SW 1271 (cell line): ENCODE measurements at regions not wholly inside any gene's neighbourhood (a gene's known extent, or its start where the extent isn't known, plus 50 kb on each side); places are given as distances from the start of the nearest gene placed in this dataset.
A peak's percentile ranks its signal among the peaks of the same experiment; 100 is the strongest.
"Not testable (repeated sequence)": the region's sequence is repeated elsewhere in the genome, so short reads cannot be mapped to it uniquely, and the experiment has no call there.

Source experiments
- DNase-seq, 2 experiments: peaks; one replicate each; lab custom pipeline; 2025; lab: John Stamatoyannopoulos, UW

GRCh38 chr5:115469904-115470516 is 74.6 kb downstream of the FEM1C start:
- DNase-seq = no peak

DNA sequence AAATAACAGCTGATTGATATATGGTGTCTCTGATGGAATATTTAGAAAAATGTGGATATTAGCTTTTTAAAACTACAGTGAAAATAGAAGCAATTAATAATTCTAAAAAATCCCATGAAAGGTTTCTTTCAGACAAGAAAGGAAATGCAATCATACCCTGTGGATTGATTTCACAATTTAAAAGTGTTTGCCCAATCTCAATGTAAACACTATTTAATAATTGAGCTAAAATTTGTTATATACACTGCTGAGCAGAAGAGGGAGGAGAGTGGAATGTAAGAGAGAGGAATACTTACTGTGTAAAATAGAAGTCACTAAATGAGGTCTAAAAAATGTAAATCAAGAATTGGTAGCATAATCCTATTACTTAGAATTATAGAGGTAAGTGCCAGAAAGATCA is 76.9 kb downstream of the FEM1C start:
- no peak for DNase-seq

DNA sequence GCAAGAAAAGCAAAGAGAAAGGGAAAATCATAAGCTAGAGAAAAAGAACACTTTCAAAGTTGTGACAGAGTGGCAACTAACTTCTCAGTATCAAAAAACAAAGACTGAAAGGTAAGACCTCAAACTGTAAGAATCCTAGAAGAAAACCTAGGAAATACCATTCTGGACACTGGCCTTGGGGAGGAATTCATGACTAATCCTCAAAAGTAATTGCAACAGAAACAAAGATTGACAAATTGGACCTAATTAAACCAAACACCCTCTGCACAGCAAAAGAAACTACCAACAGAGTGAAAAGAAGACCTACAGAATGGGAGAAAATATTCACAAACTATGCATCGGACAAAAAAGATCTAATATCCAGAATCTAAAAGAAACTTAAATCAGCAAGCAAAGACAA is 79.1 kb downstream of the FEM1C start:
- DNase-seq = no peak

DNA sequence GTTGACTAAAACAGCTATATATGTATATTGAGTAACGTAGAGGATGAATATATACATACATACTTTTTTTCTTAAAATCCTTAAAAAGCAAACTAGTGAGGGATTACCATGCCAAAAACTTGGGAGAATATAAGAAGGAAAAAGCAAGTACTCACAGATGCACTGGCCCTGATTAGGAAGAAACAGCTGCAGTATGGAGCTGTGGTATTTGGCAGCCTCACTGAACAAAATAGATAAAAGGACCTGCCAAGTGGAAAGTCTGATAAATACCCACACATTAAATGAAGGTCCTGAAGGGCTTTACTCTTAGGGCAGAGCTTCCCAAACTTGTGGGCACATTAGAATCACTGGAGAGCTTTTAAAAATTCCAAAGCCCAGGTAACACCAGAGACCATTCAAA is 80.6 kb downstream of the FEM1C start:
- DNase-seq = no peak

GRCh38 chr5:115461506-115462290 is 82.9 kb downstream of the FEM1C start:
- DNase-seq = peak in 1 of 2 experiments; percentile 24

- no peak for DNase-seq
These were observed 83.5 kb downstream of the FEM1C start for GRCh38 chr5:115461093-115461492.

DNA sequence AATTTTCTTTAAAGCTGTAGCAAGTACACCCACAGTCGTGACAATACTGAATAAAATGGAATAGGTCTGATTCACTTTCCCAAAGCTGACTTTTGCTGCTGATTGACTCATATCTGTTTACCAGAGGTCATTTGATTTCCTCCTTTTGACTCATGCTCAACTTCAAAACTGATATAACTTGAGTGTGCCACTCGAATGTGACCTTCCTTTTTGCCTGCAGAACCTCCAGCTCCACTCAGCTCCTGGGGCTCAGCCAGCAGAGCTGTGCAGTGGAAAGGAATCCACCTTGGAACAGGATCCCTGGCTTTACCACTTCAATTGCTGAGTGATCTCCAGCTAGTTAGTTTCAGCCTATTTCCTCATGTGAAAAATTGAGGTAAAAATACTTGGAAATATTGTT is 84.1 kb downstream of the FEM1C start:
- peak in 1 of 2 experiments; percentile 31 for DNase-seq

GRCh38 chr5:115459855-115460341 is 84.7 kb downstream of the FEM1C start:
- DNase-seq = no peak

DNA sequence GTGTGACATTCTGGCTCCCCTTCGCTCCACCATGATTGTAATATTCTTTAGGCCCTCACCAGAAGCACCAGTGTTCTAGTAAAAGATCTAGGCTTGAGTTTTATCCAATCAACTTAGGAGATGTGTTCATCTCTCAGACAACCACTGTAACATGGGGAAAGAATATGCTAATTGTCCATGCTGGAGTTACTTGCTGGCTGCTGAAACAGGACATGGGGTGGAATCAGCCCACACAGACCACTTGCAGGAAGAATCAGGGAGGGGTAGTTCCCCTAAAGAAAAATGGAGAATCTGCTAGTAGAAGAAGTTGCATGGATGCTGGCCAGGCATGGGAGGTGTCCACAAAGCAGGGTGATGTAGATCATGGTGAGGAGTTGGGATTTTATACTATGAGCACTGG is 86.2 kb downstream of the FEM1C start:
- DNase-seq = no peak

DNA sequence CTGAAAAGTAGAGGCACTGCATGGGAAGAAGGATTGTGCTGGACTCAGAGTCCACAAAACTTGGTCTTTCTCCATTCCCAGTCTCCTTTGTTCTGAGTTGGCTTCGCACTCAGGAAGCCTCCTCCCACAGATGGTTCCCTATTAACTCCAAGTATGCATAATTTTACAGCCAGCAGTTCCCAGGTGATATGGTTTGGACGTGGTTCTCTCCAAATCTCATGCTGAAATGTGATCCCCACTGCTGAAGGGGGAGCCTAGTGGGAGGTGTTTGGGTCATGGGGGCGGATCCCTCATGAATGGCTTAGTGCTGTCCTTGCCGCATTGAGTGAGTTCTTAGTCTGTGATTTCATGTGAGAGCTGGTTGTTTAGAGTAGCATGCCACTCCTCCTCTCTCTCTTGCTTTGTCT is 86.6 kb downstream of the FEM1C start:
- no peak for DNase-seq

DNA sequence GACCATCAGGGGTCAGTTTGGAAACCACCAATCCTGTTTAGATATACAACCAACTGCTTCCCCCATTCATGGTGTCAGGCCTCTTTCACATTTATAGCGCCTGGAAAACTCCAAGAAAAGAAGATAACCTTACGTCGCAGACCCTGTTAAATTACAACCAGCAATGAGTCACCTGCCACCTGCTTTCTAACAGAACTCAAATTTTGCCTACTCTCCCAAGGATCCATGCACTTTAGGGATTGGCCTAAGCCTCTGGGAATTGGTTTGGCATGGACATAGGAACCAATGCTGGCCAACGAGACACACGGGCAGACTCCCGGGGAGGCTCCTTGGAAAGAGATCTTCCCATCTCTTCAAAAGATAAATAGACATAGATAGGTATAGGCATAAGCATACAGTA is 87.0 kb downstream of the FEM1C start:
- DNase-seq = no peak

DNA sequence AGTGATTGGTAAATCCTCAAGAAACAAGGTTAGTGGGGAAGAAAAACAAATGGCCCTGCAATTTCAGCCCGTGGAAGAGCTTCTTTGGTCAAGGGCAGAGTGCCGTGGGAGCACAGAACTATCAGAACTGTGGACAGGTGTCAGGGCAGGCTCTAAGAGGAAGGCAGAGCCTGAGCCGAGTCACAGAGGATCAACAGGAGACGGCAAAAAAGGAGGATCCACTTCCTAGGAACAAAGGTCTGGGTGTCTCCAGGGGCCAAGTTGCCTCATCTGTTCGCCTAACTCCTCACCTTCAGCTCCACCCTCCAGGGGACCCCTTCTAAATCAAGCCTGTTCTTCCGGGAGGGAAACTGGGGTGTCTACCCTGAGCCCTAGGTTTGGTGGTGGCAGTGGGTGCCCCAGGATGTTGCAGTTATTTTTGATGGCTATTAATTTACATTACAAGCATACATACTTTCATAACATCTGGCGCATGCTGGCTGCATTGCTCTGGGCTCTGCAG is 88.0 kb downstream of the FEM1C start:
- DNase-seq = no peak

- DNase-seq = no peak
These were observed 88.5 kb downstream of the FEM1C start for GRCh38 chr5:115456056-115456455.

DNA sequence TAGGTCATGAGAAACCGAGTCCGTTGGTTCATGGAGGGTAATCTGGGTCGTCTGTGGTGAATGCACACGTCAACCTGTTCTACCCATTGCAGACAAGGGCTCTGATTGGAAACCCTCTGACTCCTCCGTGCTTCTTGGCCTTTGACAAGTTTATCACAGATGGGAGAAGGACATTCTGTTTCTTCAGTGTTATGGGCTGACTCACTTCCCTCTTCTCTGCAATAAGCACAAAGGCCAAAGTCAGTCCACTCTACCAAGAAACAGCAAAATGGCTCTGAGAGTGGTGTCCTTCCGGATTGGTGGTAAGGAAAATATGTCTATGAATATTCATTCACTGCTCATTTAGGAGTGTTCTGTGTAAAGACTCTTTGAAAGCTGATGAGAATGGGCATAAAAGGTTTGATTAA is 89.3 kb downstream of the FEM1C start:
- peak in 1 of 2 experiments; percentile 17 for DNase-seq

GRCh38 chr5:115453391-115454095 is 91.0 kb downstream of the FEM1C start:
- no peak for DNase-seq

DNA sequence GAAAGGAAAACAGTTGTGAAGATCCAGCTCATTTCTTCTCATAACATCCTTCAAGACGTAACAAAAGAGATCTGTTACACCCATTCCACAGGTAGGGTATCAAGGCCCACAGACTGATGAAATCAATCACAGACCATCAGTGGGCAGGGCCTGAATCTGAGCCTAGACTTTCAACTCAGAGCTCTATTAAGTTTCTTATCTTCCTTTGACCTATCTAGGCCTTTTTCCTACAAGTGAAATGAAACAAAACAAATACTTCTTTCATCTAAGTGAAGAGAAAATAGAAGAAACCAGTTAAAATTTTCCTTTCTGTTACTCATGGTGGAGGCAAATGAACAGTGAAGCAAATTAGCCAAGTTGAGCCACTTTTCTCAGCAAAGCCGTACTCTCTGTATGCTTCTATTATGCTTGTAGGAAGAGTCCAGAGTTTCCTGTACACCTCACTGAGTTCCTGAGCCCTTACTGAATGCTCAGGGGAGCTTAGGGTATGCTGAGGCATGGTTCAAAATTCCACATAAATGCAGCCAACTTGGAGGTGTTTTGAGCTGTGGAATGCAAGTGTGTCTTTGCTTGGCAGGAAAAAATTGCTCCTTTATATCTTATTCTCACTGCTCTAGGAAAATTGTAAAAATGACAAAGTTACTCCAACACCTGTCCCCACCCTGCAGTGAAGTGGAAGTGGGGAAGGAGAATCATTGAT is 91.9 kb downstream of the FEM1C start:
- DNase-seq = no peak

DNA sequence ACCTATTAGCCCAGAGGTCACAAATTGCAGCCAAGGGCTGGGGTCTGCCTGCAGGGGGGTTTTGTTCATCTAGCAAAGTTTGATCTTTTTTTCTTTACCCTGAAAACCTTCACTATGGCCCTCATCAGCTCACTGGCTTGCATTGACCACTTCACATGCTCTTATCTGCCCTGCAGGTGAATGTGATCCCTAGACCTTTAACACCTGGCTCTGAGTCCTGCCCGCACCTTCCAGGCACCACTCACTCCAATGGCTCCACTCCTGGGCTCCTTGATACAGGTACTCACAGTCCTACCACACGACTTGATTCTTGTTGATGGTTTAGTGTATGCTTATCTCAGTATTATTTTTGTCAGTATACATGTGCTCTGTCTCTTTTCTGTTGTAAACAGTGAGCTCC is 92.5 kb downstream of the FEM1C start:
- DNase-seq = no peak

- no peak for DNase-seq
These were observed 93.8 kb downstream of the FEM1C start for GRCh38 chr5:115450741-115451140.

- DNase-seq = not testable (repeated sequence)
These were observed 95.9 kb downstream of the FEM1C start for GRCh38 chr5:115448630-115449029.

- no peak for DNase-seq
These were observed 103.7 kb downstream of the FEM1C start for GRCh38 chr5:115440782-115441451.

DNA sequence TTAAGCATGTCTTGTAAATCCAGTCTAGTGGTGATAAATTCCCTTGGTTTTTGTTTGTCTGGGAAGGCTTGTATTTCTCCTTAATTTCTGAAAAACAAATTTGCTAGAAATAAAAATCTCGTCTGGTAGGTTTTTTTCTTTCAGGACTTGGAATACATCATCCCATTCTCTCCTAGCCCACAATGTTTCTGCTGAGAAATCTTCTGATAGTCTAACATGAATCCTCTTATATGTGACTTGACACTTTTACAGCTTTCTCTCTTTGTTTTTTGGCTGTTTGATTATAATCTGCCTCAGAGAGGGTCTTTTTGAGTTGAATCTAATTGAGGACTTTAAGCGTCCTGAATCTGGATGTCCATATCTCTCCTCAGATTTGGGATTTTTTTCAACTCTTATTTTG is 104.9 kb downstream of the FEM1C start:
- DNase-seq = no peak

GRCh38 chr5:115439042-115439441 is 105.5 kb downstream of the FEM1C start:
- no peak for DNase-seq
